GM12875 (cell line): ENCODE measurements at regions not wholly inside any gene's neighbourhood (a gene's known extent, or its start where the extent isn't known, plus 50 kb on each side); places are given as distances from the start of the nearest gene placed in this dataset.

Experiments
- H3K4me3 ChIP-seq: one replicate; pipeline ENCODE4 v1.5.1; 2011; ENCODE audit warnings: low read depth, low read length, control low read depth
- CTCF ChIP-seq: IDR thresholded peaks from 2 replicates; pipeline ENCODE4 v1.5.1; 2011; ENCODE audit warnings: low read depth, mild to moderate bottlenecking, control low read depth, inconsistent platforms, low read length, moderate library complexity, borderline replicate concordance; ENCODE audit not compliant: insufficient read depth

GRCh38 chr10:117662751-117663540, 120.4 kb downstream of the EMX2 start:
- H3K4me3 ChIP-seq: no peak overlapping the region
- TF ChIP-seq CTCF: no peak

- no peak for TF ChIP-seq CTCF
- H3K4me3 ChIP-seq: no peak overlapping the region
Measured at GRCh38 chr10:117663750-117664149, 121.2 kb downstream of the EMX2 start.

GRCh38 chr10:117664288-117664687, 121.7 kb downstream of the EMX2 start:
- H3K4me3 ChIP-seq: no peak overlapping the region
- no peak for TF ChIP-seq CTCF

GRCh38 chr10:117666166-117666565, 123.6 kb downstream of the EMX2 start:
- H3K4me3 ChIP-seq: no peak overlapping the region
- no peak for TF ChIP-seq CTCF

GRCh38 chr10:117666965-117667364, 124.4 kb downstream of the EMX2 start:
- H3K4me3 ChIP-seq: no peak overlapping the region
- TF ChIP-seq CTCF: no peak

GRCh38 chr10:117667831-117668230, 125.3 kb downstream of the EMX2 start:
- H3K4me3 ChIP-seq: no peak overlapping the region
- TF ChIP-seq CTCF: no peak

GRCh38 chr10:117668327-117669008, 125.9 kb downstream of the EMX2 start:
- no peak for TF ChIP-seq CTCF
- no peak overlapping the region for H3K4me3 ChIP-seq
